Mesothelial cell of epicardium (in vitro differentiated cells): ENCODE measurements at regions not wholly inside any gene's neighbourhood (a gene's known extent, or its start where the extent isn't known, plus 50 kb on each side); places are given as distances from the start of the nearest gene placed in this dataset.

Experiments used
- DNase-seq, 2 experiments: peaks; one replicate each; pipeline ENCODE4 v3.0.0; 2021; ENCODE audit warnings: low spot score in 2 of 2; ENCODE audit not compliant: unreplicated experiment in 2 of 2
- H3K27ac Mint-ChIP-seq: 2 replicates; pipeline ENCODE4 v1.8.0; 2021; ENCODE audit warnings: mixed read lengths
- H3K27me3 Mint-ChIP-seq: 2 replicates; pipeline ENCODE4 v1.8.0; 2021; ENCODE audit warnings: low read depth, mixed read lengths
- H3K36me3 Mint-ChIP-seq: 2 replicates; pipeline ENCODE4 v1.8.0; 2021; ENCODE audit warnings: mixed read lengths
- H3K4me1 Mint-ChIP-seq: 2 replicates; pipeline ENCODE4 v1.8.0; 2021; ENCODE audit warnings: mixed read lengths
- H3K4me3 Mint-ChIP-seq: 2 replicates; pipeline ENCODE4 v1.8.0; 2021; ENCODE audit warnings: mild to moderate bottlenecking, moderate library complexity, mixed read lengths
- H3K9me3 Mint-ChIP-seq: 2 replicates; pipeline ENCODE4 v1.8.0; 2021; ENCODE audit warnings: mixed read lengths
- TF ChIP-seq, protein P1 (sequence below): fragments of 200-600 bp; sonication (generic); IDR thresholded peaks from one replicate; pipeline ENCODE4 v1.5.0; 2021; ENCODE audit warnings: antibody characterized with exemption; ENCODE audit not compliant: unreplicated experiment

DNA sequence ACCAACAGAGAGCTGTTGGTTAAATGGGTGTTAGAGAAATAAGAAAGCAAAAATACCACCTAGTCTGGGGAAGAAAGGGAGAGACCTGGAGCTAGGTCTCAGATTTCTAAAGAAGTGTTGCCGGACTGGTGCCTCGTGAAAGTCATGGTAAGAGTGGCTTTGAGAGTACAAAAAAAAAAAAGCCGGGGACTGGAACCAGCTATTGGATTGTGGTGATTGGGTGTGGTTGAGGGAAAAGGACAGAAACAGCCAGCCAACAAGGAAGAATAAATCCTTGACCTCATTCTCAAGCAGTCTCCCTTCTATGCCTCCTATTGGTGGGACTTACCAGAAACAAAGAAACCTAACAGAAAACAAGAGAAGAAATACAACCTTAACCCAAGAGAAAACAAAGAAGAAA lies 346.4 kb upstream of the KCNMB2 start:
- H3K36me3 Mint-ChIP-seq: no peaks in the 10 kb centered on the region
- H3K27ac Mint-ChIP-seq: no peak overlapping the region
- H3K4me3 Mint-ChIP-seq: no peak overlapping the region
- H3K9me3 Mint-ChIP-seq: peaks cover 19% of the 10 kb centered on the region
- H3K4me1 Mint-ChIP-seq: peaks cover 10% of the 10 kb centered on the region
- DNase-seq: no peak
- H3K27me3 Mint-ChIP-seq: no peaks in the 10 kb centered on the region
- TF ChIP-seq, protein P1, sequence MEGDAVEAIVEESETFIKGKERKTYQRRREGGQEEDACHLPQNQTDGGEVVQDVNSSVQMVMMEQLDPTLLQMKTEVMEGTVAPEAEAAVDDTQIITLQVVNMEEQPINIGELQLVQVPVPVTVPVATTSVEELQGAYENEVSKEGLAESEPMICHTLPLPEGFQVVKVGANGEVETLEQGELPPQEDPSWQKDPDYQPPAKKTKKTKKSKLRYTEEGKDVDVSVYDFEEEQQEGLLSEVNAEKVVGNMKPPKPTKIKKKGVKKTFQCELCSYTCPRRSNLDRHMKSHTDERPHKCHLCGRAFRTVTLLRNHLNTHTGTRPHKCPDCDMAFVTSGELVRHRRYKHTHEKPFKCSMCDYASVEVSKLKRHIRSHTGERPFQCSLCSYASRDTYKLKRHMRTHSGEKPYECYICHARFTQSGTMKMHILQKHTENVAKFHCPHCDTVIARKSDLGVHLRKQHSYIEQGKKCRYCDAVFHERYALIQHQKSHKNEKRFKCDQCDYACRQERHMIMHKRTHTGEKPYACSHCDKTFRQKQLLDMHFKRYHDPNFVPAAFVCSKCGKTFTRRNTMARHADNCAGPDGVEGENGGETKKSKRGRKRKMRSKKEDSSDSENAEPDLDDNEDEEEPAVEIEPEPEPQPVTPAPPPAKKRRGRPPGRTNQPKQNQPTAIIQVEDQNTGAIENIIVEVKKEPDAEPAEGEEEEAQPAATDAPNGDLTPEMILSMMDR: no peak

DNA sequence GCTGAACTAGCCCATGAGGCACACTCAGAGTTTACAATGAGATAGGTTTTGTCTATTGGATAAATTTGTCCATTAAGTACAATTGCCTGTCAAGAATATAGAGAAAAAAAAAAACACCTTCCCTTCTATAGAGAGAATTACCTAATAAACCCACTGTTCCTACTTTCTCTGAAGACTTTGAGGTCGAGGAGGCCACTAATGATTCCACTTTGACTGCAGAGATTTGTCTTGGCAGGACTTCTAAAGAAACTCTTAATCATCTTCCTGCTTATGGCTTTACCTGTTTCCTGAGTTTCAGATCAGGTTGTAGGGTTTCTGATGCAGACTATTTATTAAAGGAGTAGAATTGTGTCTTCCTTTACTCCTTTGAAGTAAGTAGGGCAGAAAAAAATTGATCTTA lies 342.4 kb upstream of the KCNMB2 start:
- no peaks in the 10 kb centered on the region for H3K36me3 Mint-ChIP-seq
- no peaks in the 10 kb centered on the region for H3K27me3 Mint-ChIP-seq
- no peak for DNase-seq
- no peak overlapping the region for H3K27ac Mint-ChIP-seq
- H3K4me3 Mint-ChIP-seq: no peak overlapping the region
- TF ChIP-seq, protein P1: no peak
- H3K4me1 Mint-ChIP-seq: peaks cover 20% of the 10 kb centered on the region
- H3K9me3 Mint-ChIP-seq: peaks cover 12% of the 10 kb centered on the region

DNA sequence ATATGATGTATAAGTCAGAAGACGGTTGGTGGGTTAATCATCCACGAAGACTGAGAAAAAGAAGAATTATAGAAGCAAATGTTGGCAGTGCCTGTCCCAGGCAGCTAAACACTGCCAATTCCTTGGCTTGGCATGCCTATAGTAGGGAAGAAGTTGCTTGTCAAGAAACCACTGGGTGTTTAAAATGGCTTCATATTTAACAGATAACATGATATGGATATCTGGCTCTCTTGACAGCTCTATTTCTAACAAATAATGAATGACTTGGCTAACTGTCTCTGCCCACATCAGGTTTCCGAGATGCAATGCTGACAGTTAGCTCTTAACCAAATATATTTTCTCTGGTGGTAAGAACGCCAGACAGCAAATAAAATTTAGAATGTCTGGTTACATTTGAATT lies 341.7 kb upstream of the KCNMB2 start:
- peaks cover 11% of the 10 kb centered on the region for H3K9me3 Mint-ChIP-seq
- TF ChIP-seq, protein P1: no peak
- H3K4me3 Mint-ChIP-seq: no peak overlapping the region
- no peaks in the 10 kb centered on the region for H3K36me3 Mint-ChIP-seq
- no peak overlapping the region for H3K27ac Mint-ChIP-seq
- H3K27me3 Mint-ChIP-seq: no peaks in the 10 kb centered on the region
- no peak for DNase-seq
- peaks cover 20% of the 10 kb centered on the region for H3K4me1 Mint-ChIP-seq

DNA sequence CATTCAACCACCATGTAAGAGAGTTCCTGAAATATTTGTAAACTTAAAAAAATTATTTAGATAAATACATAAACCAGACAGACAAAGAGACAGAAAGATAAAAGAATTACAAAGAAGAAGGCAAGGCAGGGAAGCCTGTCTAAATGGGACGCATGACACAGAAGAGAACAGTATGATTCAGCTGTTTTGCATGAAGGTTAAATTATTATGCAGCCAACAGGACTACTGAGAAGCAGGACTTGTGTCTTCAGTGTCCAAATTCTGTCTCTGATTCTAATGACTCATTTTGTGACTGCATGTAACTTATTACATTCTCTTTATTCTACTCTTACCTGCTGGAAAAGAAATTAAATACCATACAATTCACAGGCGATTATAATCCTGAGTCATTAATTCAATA lies 340.4 kb upstream of the KCNMB2 start:
- Mint-ChIP-seq H3K27ac (no peak overlapping the region), H3K4me3 (no peak overlapping the region), H3K27me3 (no peaks in the 10 kb centered on the region), H3K9me3 (peaks cover 6% of the 10 kb centered on the region), H3K36me3 (no peaks in the 10 kb centered on the region), H3K4me1 (peaks cover 18% of the 10 kb centered on the region)
- TF ChIP-seq, protein P1: no peak
- no peak for DNase-seq

- Mint-ChIP-seq H3K4me3 (no peak overlapping the region), H3K27ac (peak overlapping the region; percentile 43), H3K9me3 (no peaks in the 10 kb centered on the region), H3K4me1 (peaks cover 27% of the 10 kb centered on the region), H3K36me3 (no peaks in the 10 kb centered on the region), H3K27me3 (no peaks in the 10 kb centered on the region)
- TF ChIP-seq, protein P1: no peak
- DNase-seq: no peak
Measured at GRCh38 chr3:178198329-178198728, 337.9 kb upstream of the KCNMB2 start.

- Mint-ChIP-seq H3K4me3 (no peak overlapping the region), H3K27me3 (no peaks in the 10 kb centered on the region), H3K27ac (no peak overlapping the region), H3K9me3 (no peaks in the 10 kb centered on the region), H3K4me1 (peaks cover 27% of the 10 kb centered on the region), H3K36me3 (no peaks in the 10 kb centered on the region)
- TF ChIP-seq, protein P1: no peak
- DNase-seq: no peak
Measured at GRCh38 chr3:178200316-178200715, 335.9 kb upstream of the KCNMB2 start.
